PC-3 (cell line): ENCODE measurements at regions not wholly inside any gene's neighbourhood (a gene's known extent, or its start where the extent isn't known, plus 50 kb on each side); places are given as distances from the start of the nearest gene placed in this dataset.

ENCODE experiments used
- ATAC-seq: fragments of 200-7000 bp; cut with Tn5 transposase; 2 replicates; pipeline ENCODE4 v1.9.1; 2020; ENCODE audit warnings: mild to moderate bottlenecking, moderate library complexity
- BruUV-seq: library from RNA; stranded (reverse); fragments of 400-500 nt; replicated peaks from 2 replicates; lab custom pipeline; 2021; lab: Mats Ljungman, UMichigan
- CTCF ChIA-PET: fragments of 300-600 bp; sonication (Branson Sonifier 250); formaldehyde crosslinking; loops from one replicate; lab custom pipeline; 2022; ENCODE audit warnings: antibody characterized with exemption; lab: Charles Lee
- POLR2A ChIA-PET: fragments of 300-600 bp; sonication (Branson Sonifier 250); formaldehyde crosslinking; loops from one replicate; lab custom pipeline; 2022; ENCODE audit warnings: antibody characterized with exemption; ENCODE audit not compliant: unreplicated experiment; lab: Charles Lee
- DNase-seq: peaks from one replicate; pipeline ENCODE4 v3.0.0-alpha.2; 2015
- H2AFZ ChIP-seq: fragments of 300-600 bp; sonication (generic); 2 replicates; pipeline ENCODE4 v1.6.0; 2016; ENCODE audit warnings: antibody characterized with exemption, low read length
- H3F3A ChIP-seq: fragments of 300-600 bp; sonication (generic); one replicate; pipeline ENCODE4 v1.6.0; 2017; ENCODE audit warnings: antibody characterized with exemption, low read length, control low read depth, mild to moderate bottlenecking; ENCODE audit not compliant: unreplicated experiment
- H3K27ac ChIP-seq: fragments of 300-600 bp; sonication (generic); 2 replicates; pipeline ENCODE4 v1.5.1; 2016; ENCODE audit warnings: mild to moderate bottlenecking, low read length
- H3K27me3 ChIP-seq: fragments of 300-600 bp; sonication (generic); 2 replicates; pipeline ENCODE4 v1.6.1; 2016; ENCODE audit warnings: low read length, mixed read lengths
- H3K36me3 ChIP-seq: fragments of 300-600 bp; sonication (generic); 2 replicates; pipeline ENCODE4 v1.6.1; 2016; ENCODE audit warnings: low read depth, mixed run types, low read length, mixed read lengths
- H3K4me1 ChIP-seq: fragments of 300-600 bp; sonication (generic); 2 replicates; pipeline ENCODE4 v1.5.1; 2016; ENCODE audit warnings: low read length; ENCODE audit not compliant: insufficient read depth
- H3K4me2 ChIP-seq: fragments of 300-600 bp; sonication (generic); 2 replicates; pipeline ENCODE4 v1.6.0; 2016; ENCODE audit warnings: low read length
- H3K4me3 ChIP-seq: fragments of 300-600 bp; sonication (generic); 2 replicates; pipeline ENCODE4 v1.5.1; 2016; ENCODE audit warnings: mild to moderate bottlenecking, low read length, mixed read lengths
- H3K79me2 ChIP-seq: fragments of 300-600 bp; sonication (generic); 2 replicates; pipeline ENCODE4 v1.6.1; 2017; ENCODE audit warnings: low read length, mixed read lengths
- H3K9ac ChIP-seq: fragments of 300-600 bp; sonication (generic); 2 replicates; pipeline ENCODE4 v1.6.0; 2016; ENCODE audit warnings: mild to moderate bottlenecking, low read length
- H3K9me2 ChIP-seq: fragments of 300-600 bp; sonication (generic); replicated peaks from 2 replicates; pipeline ENCODE4 v1.6.1; 2016; ENCODE audit warnings: mixed run types, low read length, mixed read lengths
- H3K9me3 ChIP-seq: fragments of 300-600 bp; sonication (generic); 2 replicates; pipeline ENCODE4 v1.6.1; 2016; ENCODE audit warnings: low read length, mixed read lengths
- H4K20me1 ChIP-seq: fragments of 300-600 bp; sonication (generic); 2 replicates; pipeline ENCODE4 v1.6.1; 2016; ENCODE audit warnings: low read length, mixed read lengths
- CTCF ChIP-seq: fragments of 300-600 bp; sonication (generic); conservative IDR thresholded peaks from 2 replicates; pipeline ENCODE4 v1.5.1; 2017; ENCODE audit warnings: antibody characterized with exemption, low read depth, mild to moderate bottlenecking, low read length
- EZH2 ChIP-seq: fragments of 300-600 bp; sonication (generic); IDR thresholded peaks from one replicate; pipeline ENCODE4 v1.6.1; 2017; ENCODE audit warnings: antibody characterized with exemption, mild to moderate bottlenecking, low read length; ENCODE audit not compliant: unreplicated experiment
- EZH2phosphoT487 ChIP-seq: fragments of 300-600 bp; sonication (generic); IDR thresholded peaks from 2 replicates; pipeline ENCODE4 v1.6.1; 2018; ENCODE audit warnings: mild to moderate bottlenecking, antibody characterized with exemption, low read length, borderline replicate concordance
- intact Hi-C: fragments of 100-400 bp; cut with micrococcal nuclease; formaldehyde crosslinking; loops from 2 replicates; pipeline ENCODE4 v1.9.0; 2023

- Histone ChIP-seq H3K4me1 (peaks cover 17% of the 10 kb centered on the region), H2AFZ (no peak overlapping the region), H3K79me2 (no peaks in the 10 kb centered on the region), H3K36me3 (no peaks in the 10 kb centered on the region), H4K20me1 (no peaks in the 10 kb centered on the region), H3K9ac (no peak overlapping the region), H3K4me2 (no peak overlapping the region), H3K27me3 (no peaks in the 10 kb centered on the region), H3K9me2 (no peaks in the 10 kb centered on the region), H3K27ac (no peak overlapping the region), H3K4me3 (no peak overlapping the region), H3K9me3 (no peaks in the 10 kb centered on the region), H3F3A (no peaks in the 10 kb centered on the region)
- ChIA-PET POLR2A (no interaction called here), CTCF (no interaction called here)
- intact Hi-C loops: no loop called here
- no peak for ATAC-seq
- BruUV-seq: no TSS peak
- DNase-seq: no peak
- TF ChIP-seq EZH2phosphoT487 (no peak), CTCF (no peak), EZH2 (no peak)
These were observed 63.5 kb upstream of the WNT11 start for GRCh38 chr11:76269661-76270261.

GRCh38 chr11:76269247-76269646 is 62.9 kb upstream of the WNT11 start:
- no peaks in the 10 kb centered on the region for H4K20me1 ChIP-seq
- POLR2A ChIA-PET: no interaction called here
- no peak overlapping the region for H3K4me2 ChIP-seq
- CTCF ChIA-PET: no interaction called here
- no peaks in the 10 kb centered on the region for H3K9me3 ChIP-seq
- H3K27me3 ChIP-seq: no peaks in the 10 kb centered on the region
- no peaks in the 10 kb centered on the region for H3K36me3 ChIP-seq
- BruUV-seq: no TSS peak
- TF ChIP-seq EZH2 (no peak), CTCF (no peak), EZH2phosphoT487 (no peak)
- peaks cover 17% of the 10 kb centered on the region for H3K4me1 ChIP-seq
- no peak for ATAC-seq
- no peaks in the 10 kb centered on the region for H3K9me2 ChIP-seq
- no peak overlapping the region for H3K9ac ChIP-seq
- no peak overlapping the region for H3K4me3 ChIP-seq
- H3K27ac ChIP-seq: no peak overlapping the region
- intact Hi-C loops: no loop called here
- no peak overlapping the region for H2AFZ ChIP-seq
- H3F3A ChIP-seq: no peaks in the 10 kb centered on the region
- H3K79me2 ChIP-seq: no peaks in the 10 kb centered on the region
- DNase-seq: no peak

- Histone ChIP-seq H3K4me1 (peaks cover 17% of the 10 kb centered on the region), H3K9me2 (no peaks in the 10 kb centered on the region), H3F3A (no peaks in the 10 kb centered on the region), H3K4me2 (no peak overlapping the region), H2AFZ (no peak overlapping the region), H3K36me3 (no peaks in the 10 kb centered on the region), H3K9ac (no peak overlapping the region), H3K27ac (no peak overlapping the region), H3K79me2 (no peaks in the 10 kb centered on the region), H3K27me3 (no peaks in the 10 kb centered on the region), H3K9me3 (no peaks in the 10 kb centered on the region), H3K4me3 (no peak overlapping the region), H4K20me1 (no peaks in the 10 kb centered on the region)
- POLR2A ChIA-PET: no interaction called here
- TF ChIP-seq EZH2 (no peak), CTCF (no peak), EZH2phosphoT487 (no peak)
- intact Hi-C loops: no loop called here
- CTCF ChIA-PET: no interaction called here
- DNase-seq: no peak
- no TSS peak for BruUV-seq
- no peak for ATAC-seq
These were observed 62.2 kb upstream of the WNT11 start for GRCh38 chr11:76268498-76268897.
